Parathyroid adenoma (tissue), 2 donors: ENCODE measurements at regions not wholly inside any gene's neighbourhood (a gene's known extent, or its start where the extent isn't known, plus 50 kb on each side); places are given as distances from the start of the nearest gene placed in this dataset.

Source experiments
- H2AFZ ChIP-seq: fragments of 300-600 bp; sonication (generic); one replicate; pipeline ENCODE4 v1.7.0; 2017; ENCODE audit warnings: antibody characterized with exemption, mild to moderate bottlenecking
- H3K27ac ChIP-seq: fragments of 300-600 bp; sonication (generic); one replicate; pipeline ENCODE4 v1.7.0; 2017
- H3K27me3 ChIP-seq: fragments of 300-600 bp; sonication (generic); one replicate; pipeline ENCODE4 v1.7.0; 2017; ENCODE audit warnings: low read length; ENCODE audit not compliant: control insufficient read depth, insufficient read depth
- H3K36me3 ChIP-seq: fragments of 300-600 bp; sonication (generic); one replicate; pipeline ENCODE4 v1.7.0; 2017; ENCODE audit warnings: low read length; ENCODE audit not compliant: control insufficient read depth, insufficient read depth
- H3K4me1 ChIP-seq: fragments of 300-600 bp; sonication (generic); one replicate; pipeline ENCODE4 v1.7.0; 2017; ENCODE audit warnings: control low read depth
- H3K4me2 ChIP-seq: fragments of 300-600 bp; sonication (generic); one replicate; pipeline ENCODE4 v1.7.0; 2017; ENCODE audit warnings: low read length
- H3K4me3 ChIP-seq: fragments of 300-600 bp; sonication (generic); one replicate; pipeline ENCODE4 v1.7.0; 2017; ENCODE audit warnings: low read depth, low read length
- H3K79me2 ChIP-seq: fragments of 300-600 bp; sonication (generic); one replicate; pipeline ENCODE4 v1.7.0; 2017; ENCODE audit warnings: control low read depth
- H3K9ac ChIP-seq: fragments of 300-600 bp; sonication (generic); one replicate; pipeline ENCODE4 v1.7.0; 2017; ENCODE audit warnings: mild to moderate bottlenecking
- H3K9me3 ChIP-seq: fragments of 300-600 bp; sonication (generic); one replicate; pipeline ENCODE4 v1.7.0; 2017; ENCODE audit warnings: low read length; ENCODE audit not compliant: control insufficient read depth
- TF ChIP-seq, protein P1 (sequence below): fragments of 300-600 bp; sonication (generic); IDR thresholded peaks from one replicate; pipeline ENCODE4 v1.7.0; 2017; ENCODE audit warnings: antibody characterized with exemption, mild to moderate bottlenecking
- donor health status: primary hyperparathyroidism.

DNA sequence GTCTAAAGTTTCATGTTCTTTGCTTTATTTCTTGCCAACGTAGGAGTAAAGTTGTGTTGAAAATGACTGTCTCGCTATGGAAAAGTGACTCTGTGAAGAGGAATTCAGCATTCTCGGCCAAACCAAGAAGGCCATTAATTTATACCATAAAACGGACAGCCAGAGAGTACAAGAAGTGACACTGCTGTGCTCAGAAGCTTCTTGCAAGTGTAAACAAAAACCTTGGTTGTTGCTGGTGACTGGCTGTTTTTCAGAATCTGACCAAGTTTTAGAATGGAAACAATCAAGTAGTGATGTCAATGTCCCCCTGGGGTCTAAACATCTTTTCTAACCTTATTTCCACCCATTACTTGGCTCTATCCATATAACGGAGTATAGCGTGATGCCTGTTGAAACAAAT, 201.9 kb downstream of the INHBA start:
- Histone ChIP-seq H3K27ac (no peak overlapping the region), H3K79me2 (no peaks in the 10 kb centered on the region), H3K4me3 (no peak overlapping the region), H3K9ac (no peak overlapping the region), H3K27me3 (no peaks in the 10 kb centered on the region), H3K4me2 (no peak overlapping the region), H3K9me3 (peaks cover 4% of the 10 kb centered on the region), H3K36me3 (no peaks in the 10 kb centered on the region), H3K4me1 (no peaks in the 10 kb centered on the region), H2AFZ (no peak overlapping the region)
- TF ChIP-seq, protein P1, sequence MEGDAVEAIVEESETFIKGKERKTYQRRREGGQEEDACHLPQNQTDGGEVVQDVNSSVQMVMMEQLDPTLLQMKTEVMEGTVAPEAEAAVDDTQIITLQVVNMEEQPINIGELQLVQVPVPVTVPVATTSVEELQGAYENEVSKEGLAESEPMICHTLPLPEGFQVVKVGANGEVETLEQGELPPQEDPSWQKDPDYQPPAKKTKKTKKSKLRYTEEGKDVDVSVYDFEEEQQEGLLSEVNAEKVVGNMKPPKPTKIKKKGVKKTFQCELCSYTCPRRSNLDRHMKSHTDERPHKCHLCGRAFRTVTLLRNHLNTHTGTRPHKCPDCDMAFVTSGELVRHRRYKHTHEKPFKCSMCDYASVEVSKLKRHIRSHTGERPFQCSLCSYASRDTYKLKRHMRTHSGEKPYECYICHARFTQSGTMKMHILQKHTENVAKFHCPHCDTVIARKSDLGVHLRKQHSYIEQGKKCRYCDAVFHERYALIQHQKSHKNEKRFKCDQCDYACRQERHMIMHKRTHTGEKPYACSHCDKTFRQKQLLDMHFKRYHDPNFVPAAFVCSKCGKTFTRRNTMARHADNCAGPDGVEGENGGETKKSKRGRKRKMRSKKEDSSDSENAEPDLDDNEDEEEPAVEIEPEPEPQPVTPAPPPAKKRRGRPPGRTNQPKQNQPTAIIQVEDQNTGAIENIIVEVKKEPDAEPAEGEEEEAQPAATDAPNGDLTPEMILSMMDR = no peak

- no peaks in the 10 kb centered on the region for H3K4me1 ChIP-seq
- no peaks in the 10 kb centered on the region for H3K79me2 ChIP-seq
- H3K27ac ChIP-seq = no peak overlapping the region
- H3K4me3 ChIP-seq = no peak overlapping the region
- no peaks in the 10 kb centered on the region for H3K27me3 ChIP-seq
- TF ChIP-seq, protein P1 = no peak
- H3K9me3 ChIP-seq = no peaks in the 10 kb centered on the region
- no peak overlapping the region for H3K4me2 ChIP-seq
- H3K9ac ChIP-seq = no peak overlapping the region
- H3K36me3 ChIP-seq = no peaks in the 10 kb centered on the region
- no peak overlapping the region for H2AFZ ChIP-seq
Observed at GRCh38 chr7:41492603-41493002, 210.3 kb downstream of the INHBA start.

DNA sequence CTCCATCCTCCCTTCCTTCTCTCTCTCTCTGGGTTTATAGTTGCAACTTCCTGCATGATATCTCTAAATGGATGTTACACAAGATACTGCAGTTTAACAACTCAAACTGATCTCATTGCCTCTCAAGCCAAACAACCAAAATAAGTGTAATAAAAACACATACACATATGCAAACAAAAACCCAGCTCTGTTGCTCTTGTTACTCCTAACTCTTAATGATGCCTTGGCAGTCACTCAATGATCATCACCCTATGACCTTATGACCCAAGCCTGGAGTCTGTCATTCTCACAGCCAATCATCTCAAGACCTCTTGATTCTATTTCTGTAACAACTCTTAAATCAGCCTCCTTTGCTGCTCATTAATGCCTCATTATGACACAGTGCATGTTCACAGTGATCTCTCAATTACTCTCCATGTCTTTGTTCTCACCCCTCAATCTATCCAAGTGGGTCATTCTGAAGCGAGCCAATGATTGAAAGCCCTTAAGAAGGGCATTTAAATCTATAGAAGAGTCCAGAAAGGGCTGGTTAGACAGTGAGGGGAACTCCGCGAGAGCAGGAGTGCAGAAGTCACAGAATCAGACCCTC, 210.9 kb downstream of the INHBA start:
- no peak overlapping the region for H3K27ac ChIP-seq
- no peak overlapping the region for H3K4me2 ChIP-seq
- no peaks in the 10 kb centered on the region for H3K4me1 ChIP-seq
- no peaks in the 10 kb centered on the region for H3K36me3 ChIP-seq
- no peak overlapping the region for H2AFZ ChIP-seq
- H3K4me3 ChIP-seq = no peak overlapping the region
- no peaks in the 10 kb centered on the region for H3K79me2 ChIP-seq
- no peaks in the 10 kb centered on the region for H3K27me3 ChIP-seq
- TF ChIP-seq, protein P1 = no peak
- H3K9ac ChIP-seq = no peak overlapping the region
- no peaks in the 10 kb centered on the region for H3K9me3 ChIP-seq

DNA sequence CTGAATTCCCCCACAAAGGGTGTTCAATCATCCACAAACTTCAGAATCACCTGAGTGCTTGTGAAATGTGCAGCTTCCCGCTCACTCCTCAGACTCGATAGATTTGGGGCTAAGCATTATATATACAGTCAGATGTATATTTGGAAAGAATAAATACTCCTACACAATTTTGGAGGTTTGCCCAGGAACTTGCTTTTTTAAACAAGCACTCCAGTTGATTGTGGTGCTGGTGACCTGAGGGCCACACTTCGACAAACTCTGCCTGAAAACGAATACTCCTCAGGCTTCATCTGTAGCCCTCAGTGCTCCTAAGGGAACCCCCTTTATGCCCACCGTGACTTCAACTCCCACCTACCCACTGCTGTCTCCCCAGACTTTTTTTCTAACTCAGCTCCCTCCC, 211.6 kb downstream of the INHBA start:
- H3K36me3 ChIP-seq = no peaks in the 10 kb centered on the region
- H3K4me2 ChIP-seq = no peak overlapping the region
- H2AFZ ChIP-seq = no peak overlapping the region
- no peaks in the 10 kb centered on the region for H3K9me3 ChIP-seq
- H3K4me3 ChIP-seq = no peak overlapping the region
- no peaks in the 10 kb centered on the region for H3K4me1 ChIP-seq
- no peak overlapping the region for H3K27ac ChIP-seq
- TF ChIP-seq, protein P1 = no peak
- H3K9ac ChIP-seq = no peak overlapping the region
- H3K79me2 ChIP-seq = no peaks in the 10 kb centered on the region
- H3K27me3 ChIP-seq = no peaks in the 10 kb centered on the region

DNA sequence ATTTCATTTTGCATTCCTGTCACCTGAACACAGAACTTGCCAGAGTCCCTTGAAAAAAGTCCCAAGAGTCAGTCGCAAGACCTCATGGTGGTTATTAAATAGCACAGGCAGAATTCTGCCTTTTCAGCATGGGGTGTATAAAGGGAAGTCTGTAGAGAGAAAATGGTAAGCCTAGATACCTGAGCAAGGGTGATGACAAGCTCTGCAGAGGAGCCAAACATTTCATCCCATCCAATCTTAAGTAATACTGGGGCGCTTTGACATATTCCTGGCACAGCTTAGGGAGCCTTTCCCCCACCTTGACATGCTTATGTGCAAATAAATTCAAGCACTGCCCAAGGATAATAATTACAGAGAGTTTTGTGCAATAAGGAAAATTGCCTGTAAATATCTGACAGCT, 213.0 kb downstream of the INHBA start:
- H3K9ac ChIP-seq = no peak overlapping the region
- H3K4me3 ChIP-seq = no peak overlapping the region
- no peaks in the 10 kb centered on the region for H3K36me3 ChIP-seq
- H3K4me2 ChIP-seq = no peak overlapping the region
- H3K79me2 ChIP-seq = no peaks in the 10 kb centered on the region
- H3K9me3 ChIP-seq = no peaks in the 10 kb centered on the region
- H2AFZ ChIP-seq = no peak overlapping the region
- H3K27ac ChIP-seq = no peak overlapping the region
- no peaks in the 10 kb centered on the region for H3K4me1 ChIP-seq
- no peaks in the 10 kb centered on the region for H3K27me3 ChIP-seq
- TF ChIP-seq, protein P1 = no peak
